CD8-positive, alpha-beta memory T cell (primary cell): ENCODE measurements at regions not wholly inside any gene's neighbourhood (a gene's known extent, or its start where the extent isn't known, plus 50 kb on each side); places are given as distances from the start of the nearest gene placed in this dataset.
"Not testable (repeated sequence)": the region's sequence is repeated elsewhere in the genome, so short reads cannot be mapped to it uniquely, and the experiment has no call there.

Experiments used
- CTCF ChIA-PET: fragments of 350-600 bp; sonication (Branson Sonifier 250); formaldehyde crosslinking; loops from one replicate; lab custom pipeline; 2021; ENCODE audit warnings: antibody characterized with exemption; lab: Charles Lee
- POLR2A ChIA-PET: fragments of 350-600 bp; sonication (Branson Sonifier 250); formaldehyde crosslinking; loops from one replicate; lab custom pipeline; 2021; ENCODE audit warnings: antibody characterized with exemption; lab: Charles Lee
- DNase-seq, 5 donors: peaks; one replicate each; pipeline versions ENCODE4 v3.0.0 to v3.0.0-alpha.2; 2020 to 2022; ENCODE audit warnings: mixed read lengths in 1 of 5
- H3K27ac ChIP-seq: one replicate; pipeline ENCODE4 v1.7.0; 2013; ENCODE audit warnings: low read depth, mild to moderate bottlenecking, low read length, moderate library complexity
- H3K27me3 ChIP-seq: 2 replicates; pipeline ENCODE4 v1.7.0; 2013; ENCODE audit warnings: low read length, mild to moderate bottlenecking; ENCODE audit not compliant: insufficient read depth, poor library complexity, severe bottlenecking
- H3K36me3 ChIP-seq: 2 replicates; pipeline ENCODE4 v1.7.0; 2013; ENCODE audit warnings: mild to moderate bottlenecking, low read length, moderate library complexity; ENCODE audit not compliant: insufficient read depth
- H3K4me1 ChIP-seq: 2 replicates; pipeline ENCODE4 v1.7.0; 2013; ENCODE audit warnings: mild to moderate bottlenecking, low read length, moderate library complexity; ENCODE audit not compliant: insufficient read depth
- H3K4me3 ChIP-seq: 2 replicates; pipeline ENCODE4 v1.7.0; 2013; ENCODE audit warnings: mild to moderate bottlenecking, low read length
- H3K9me3 ChIP-seq: 2 replicates; pipeline ENCODE4 v1.7.0; 2013; ENCODE audit warnings: mild to moderate bottlenecking, low read length
- H3K27ac Mint-ChIP-seq, 8 donors: one replicate each; pipeline ENCODE4 v1.8.0; 2020 to 2021; ENCODE audit warnings: mixed read lengths in 8 of 8, mild to moderate bottlenecking in 6 of 8, inconsistent platforms in 3 of 8, moderate library complexity in 3 of 8
- H3K27me3 Mint-ChIP-seq, 2 donors: one replicate each; pipeline ENCODE4 v1.8.0; 2020 to 2021; ENCODE audit warnings: mixed read lengths in 2 of 2, mild to moderate bottlenecking in 1 of 2, moderate library complexity in 1 of 2
- H3K36me3 Mint-ChIP-seq, 3 donors: one replicate each; pipeline ENCODE4 v1.8.0; 2020 to 2021; ENCODE audit warnings: mixed read lengths in 3 of 3, inconsistent platforms in 1 of 3, mild to moderate bottlenecking in 1 of 3
- H3K4me1 Mint-ChIP-seq, 3 donors: one replicate each; pipeline ENCODE4 v1.8.0; 2020 to 2021; ENCODE audit warnings: mixed read lengths in 3 of 3, inconsistent platforms in 1 of 3, mild to moderate bottlenecking in 1 of 3
- H3K4me3 Mint-ChIP-seq, 7 donors: one replicate each; pipeline ENCODE4 v1.8.0; 2020 to 2021; ENCODE audit warnings: mixed read lengths in 7 of 7, mild to moderate bottlenecking in 6 of 7, moderate library complexity in 4 of 7, inconsistent platforms in 2 of 7
- H3K9me3 Mint-ChIP-seq, 5 donors: one replicate each; pipeline ENCODE4 v1.8.0; 2020 to 2022; ENCODE audit warnings: mixed read lengths in 5 of 5, mild to moderate bottlenecking in 3 of 5, moderate library complexity in 2 of 5, inconsistent platforms in 1 of 5

GRCh38 chr2:84231478-84231877 is 227.6 kb downstream of the SUCLG1 start:
- H3K27ac Mint-ChIP-seq = no peak overlapping the region
- H3K36me3 Mint-ChIP-seq = no peaks in the 10 kb centered on the region
- H3K27me3 ChIP-seq = no peaks in the 10 kb centered on the region
- no peaks in the 10 kb centered on the region for H3K36me3 ChIP-seq
- no peaks in the 10 kb centered on the region for H3K4me1 ChIP-seq
- H3K4me3 ChIP-seq = no peak overlapping the region
- no peak overlapping the region for H3K4me3 Mint-ChIP-seq
- ChIA-PET POLR2A (no interaction called here), CTCF (no interaction called here)
- no peaks in the 10 kb centered on the region for H3K4me1 Mint-ChIP-seq
- no peak for DNase-seq
- H3K9me3 ChIP-seq = no peaks in the 10 kb centered on the region
- H3K9me3 Mint-ChIP-seq = peaks cover 0 to 4% (median 3%) of the 10 kb centered on the region in 5 donors
- H3K27ac ChIP-seq = no peak overlapping the region
- peaks cover 2 to 4% of the 10 kb centered on the region in 2 donors for H3K27me3 Mint-ChIP-seq

- Mint-ChIP-seq H3K36me3 (peaks cover 0 to 15% (median 0%) of the 10 kb centered on the region in 3 donors), H3K27ac (no peak overlapping the region), H3K9me3 (peaks cover 0 to 12% (median 7%) of the 10 kb centered on the region in 5 donors), H3K27me3 (peaks cover 4 to 7% of the 10 kb centered on the region in 2 donors), H3K4me1 (peaks cover 0 to 17% (median 4%) of the 10 kb centered on the region in 3 donors), H3K4me3 (no peak overlapping the region)
- Histone ChIP-seq H3K4me3 (no peak overlapping the region), H3K9me3 (no peaks in the 10 kb centered on the region), H3K4me1 (no peaks in the 10 kb centered on the region), H3K36me3 (no peaks in the 10 kb centered on the region), H3K27ac (no peak overlapping the region), H3K27me3 (peaks cover 3% of the 10 kb centered on the region)
- CTCF ChIA-PET = no interaction called here
- no peak for DNase-seq
- POLR2A ChIA-PET = no interaction called here
These were observed 235.0 kb downstream of the SUCLG1 start for GRCh38 chr2:84224121-84224520.

- Histone ChIP-seq H3K27ac (no peak overlapping the region), H3K4me3 (no peak overlapping the region), H3K4me1 (no peaks in the 10 kb centered on the region), H3K9me3 (no peaks in the 10 kb centered on the region), H3K36me3 (no peaks in the 10 kb centered on the region), H3K27me3 (peaks cover 3% of the 10 kb centered on the region)
- no peak for DNase-seq
- H3K36me3 Mint-ChIP-seq = peaks cover 0 to 15% (median 0%) of the 10 kb centered on the region in 3 donors
- H3K4me1 Mint-ChIP-seq = peaks cover 0 to 17% (median 4%) of the 10 kb centered on the region in 3 donors
- peaks cover 4 to 8% of the 10 kb centered on the region in 2 donors for H3K27me3 Mint-ChIP-seq
- ChIA-PET POLR2A (no interaction called here), CTCF (no interaction called here)
- H3K4me3 Mint-ChIP-seq = no peak overlapping the region
- H3K9me3 Mint-ChIP-seq = peaks cover 0 to 10% (median 7%) of the 10 kb centered on the region in 5 donors
- peak overlapping the region in 3 of 8 donors; percentile 26 to 72 (median 54) for H3K27ac Mint-ChIP-seq
These were observed 235.9 kb downstream of the SUCLG1 start for GRCh38 chr2:84223191-84223590.

- H3K27me3 Mint-ChIP-seq, H3K4me1 ChIP-seq, DNase-seq, H3K27ac Mint-ChIP-seq, H3K27me3 ChIP-seq, H3K9me3 ChIP-seq, H3K36me3 ChIP-seq, H3K27ac ChIP-seq, H3K9me3 Mint-ChIP-seq, H3K4me3 ChIP-seq, CTCF ChIA-PET, H3K4me3 Mint-ChIP-seq, POLR2A ChIA-PET: not testable (repeated sequence)
- Mint-ChIP-seq H3K36me3 (peaks cover 0 to 11% (median 0%) of the 10 kb centered on the region in 3 donors), H3K4me1 (peaks cover 0 to 17% (median 4%) of the 10 kb centered on the region in 3 donors)
These were observed 238.0 kb downstream of the SUCLG1 start for GRCh38 chr2:84221102-84221501.

GRCh38 chr2:84217456-84217855 is 241.6 kb downstream of the SUCLG1 start:
- Mint-ChIP-seq H3K4me1 (peaks cover 0 to 5% (median 0%) of the 10 kb centered on the region in 3 donors), H3K27ac (no peak overlapping the region), H3K9me3 (no peaks in the 10 kb centered on the region), H3K36me3 (peaks cover 0 to 4% (median 0%) of the 10 kb centered on the region in 3 donors), H3K27me3 (peaks cover 7 to 12% of the 10 kb centered on the region in 2 donors), H3K4me3 (no peak overlapping the region)
- no peak for DNase-seq
- ChIA-PET CTCF (no interaction called here), POLR2A (no interaction called here)
- no peak overlapping the region for H3K4me3 ChIP-seq
- no peak overlapping the region for H3K27ac ChIP-seq
- H3K9me3 ChIP-seq = no peaks in the 10 kb centered on the region
- no peaks in the 10 kb centered on the region for H3K4me1 ChIP-seq
- no peaks in the 10 kb centered on the region for H3K27me3 ChIP-seq
- no peaks in the 10 kb centered on the region for H3K36me3 ChIP-seq

GRCh38 chr2:84214455-84214854 is 244.6 kb downstream of the SUCLG1 start:
- H3K27me3 Mint-ChIP-seq = peaks cover 10 to 14% of the 10 kb centered on the region in 2 donors
- H3K9me3 Mint-ChIP-seq = no peaks in the 10 kb centered on the region
- Histone ChIP-seq H3K27me3 (no peaks in the 10 kb centered on the region), H3K36me3 (no peaks in the 10 kb centered on the region), H3K4me3 (no peak overlapping the region), H3K4me1 (no peaks in the 10 kb centered on the region), H3K9me3 (no peaks in the 10 kb centered on the region), H3K27ac (no peak overlapping the region)
- ChIA-PET CTCF (no interaction called here), POLR2A (no interaction called here)
- H3K4me1 Mint-ChIP-seq = no peaks in the 10 kb centered on the region
- no peaks in the 10 kb centered on the region for H3K36me3 Mint-ChIP-seq
- no peak overlapping the region for H3K4me3 Mint-ChIP-seq
- DNase-seq = no peak
- no peak overlapping the region for H3K27ac Mint-ChIP-seq

- no peaks in the 10 kb centered on the region for H3K36me3 Mint-ChIP-seq
- H3K27me3 ChIP-seq = no peaks in the 10 kb centered on the region
- no peaks in the 10 kb centered on the region for H3K36me3 ChIP-seq
- H3K4me3 Mint-ChIP-seq = no peak overlapping the region
- H3K27ac Mint-ChIP-seq = peak overlapping the region in 1 of 8 donors; percentile 34
- POLR2A ChIA-PET = no interaction called here
- no peak overlapping the region for H3K4me3 ChIP-seq
- H3K9me3 ChIP-seq = no peaks in the 10 kb centered on the region
- H3K27me3 Mint-ChIP-seq = peaks cover 10 to 20% of the 10 kb centered on the region in 2 donors
- H3K4me1 ChIP-seq = no peaks in the 10 kb centered on the region
- no peak for DNase-seq
- no peak overlapping the region for H3K27ac ChIP-seq
- no peaks in the 10 kb centered on the region for H3K4me1 Mint-ChIP-seq
- CTCF ChIA-PET = no interaction called here
- H3K9me3 Mint-ChIP-seq = no peaks in the 10 kb centered on the region
These were observed 246.3 kb downstream of the SUCLG1 start for GRCh38 chr2:84212611-84213314.

GRCh38 chr2:84209941-84210340 is 249.1 kb downstream of the SUCLG1 start:
- Mint-ChIP-seq H3K4me1 (peaks cover 0 to 2% (median 0%) of the 10 kb centered on the region in 3 donors), H3K27ac (no peak overlapping the region), H3K4me3 (no peak overlapping the region), H3K27me3 (peaks cover 8 to 31% of the 10 kb centered on the region in 2 donors), H3K36me3 (no peaks in the 10 kb centered on the region), H3K9me3 (peaks cover 0 to 1% (median 0%) of the 10 kb centered on the region in 5 donors)
- no peaks in the 10 kb centered on the region for H3K4me1 ChIP-seq
- ChIA-PET CTCF (no interaction called here), POLR2A (no interaction called here)
- no peaks in the 10 kb centered on the region for H3K9me3 ChIP-seq
- no peaks in the 10 kb centered on the region for H3K27me3 ChIP-seq
- no peak for DNase-seq
- no peaks in the 10 kb centered on the region for H3K36me3 ChIP-seq
- H3K27ac ChIP-seq = no peak overlapping the region
- H3K4me3 ChIP-seq = no peak overlapping the region
